Lower lobe of right lung (tissue), 2 donors: ENCODE measurements at regions not wholly inside any gene's neighbourhood (a gene's known extent, or its start where the extent isn't known, plus 50 kb on each side); places are given as distances from the start of the nearest gene placed in this dataset. TPM values are rescaled to one million over a fixed set of nuclear protein-coding genes. Genes with fewer than 3 reads are reported as not detected.

Experiments used
- ATAC-seq, 2 donors: fragments of 200-7000 bp; cut with Tn5 transposase; one replicate each; pipeline ENCODE4 v1.9.1; 2020 to 2022; ENCODE audit warnings: mild to moderate bottlenecking in 2 of 2, moderate library complexity in 2 of 2
- DNase-seq: peaks from one replicate; pipeline ENCODE4 v3.0.0-alpha.2; 2020
- H3K27ac ChIP-seq: fragments of 200-600 bp; one replicate; pipeline ENCODE4 v1.8.0; 2022
- H3K27me3 ChIP-seq: fragments of 200-600 bp; one replicate; pipeline ENCODE4 v1.8.0; 2022; ENCODE audit warnings: low read depth
- H3K36me3 ChIP-seq: fragments of 200-600 bp; one replicate; pipeline ENCODE4 v1.8.0; 2022; ENCODE audit warnings: mild to moderate bottlenecking
- H3K4me1 ChIP-seq: fragments of 200-600 bp; one replicate; pipeline ENCODE4 v1.8.0; 2022
- H3K4me3 ChIP-seq: fragments of 200-600 bp; one replicate; pipeline ENCODE4 v1.8.0; 2022; ENCODE audit warnings: mild to moderate bottlenecking
- H3K9me3 ChIP-seq: fragments of 200-600 bp; one replicate; pipeline ENCODE4 v1.8.0; 2022
- CTCF ChIP-seq: fragments of 200-600 bp; IDR thresholded peaks from one replicate; pipeline ENCODE4 v1.8.0; 2022; ENCODE audit warnings: antibody characterized with exemption, mild to moderate bottlenecking
- intact Hi-C: fragments of 100-400 bp; cut with DNase I; formaldehyde crosslinking; loops from one replicate; pipeline ENCODE4 v1.11.0; 2022
- microRNA-seq: library from miRNA; unstranded; fragments of <30 nt; microRNA quantifications from one replicate; pipeline ENCODE4 v1.2.0, GENCODE V29; 2020; ENCODE audit warnings: borderline number of aligned reads
- donor health status: DM: no; HTN: yes; CAD: no; lungs with severe emphysema.

GRCh38 chr4:182192511-182193181, 50.6 kb upstream of the TENM3 start:
- TF ChIP-seq CTCF = no peak
- no peaks in the 10 kb centered on the region for H3K36me3 ChIP-seq
- DNase-seq = no peak
- no peak for ATAC-seq
- no peak overlapping the region for H3K27ac ChIP-seq
- no peaks in the 10 kb centered on the region for H3K9me3 ChIP-seq
- no peak overlapping the region for H3K4me3 ChIP-seq
- intact Hi-C loops = no loop called here
- no peaks in the 10 kb centered on the region for H3K27me3 ChIP-seq
- no peaks in the 10 kb centered on the region for H3K4me1 ChIP-seq

- intact Hi-C loops = no loop called here
- no peak for DNase-seq
- no peak for TF ChIP-seq CTCF
- H3K9me3 ChIP-seq = no peaks in the 10 kb centered on the region
- no peak for ATAC-seq
- no peaks in the 10 kb centered on the region for H3K27me3 ChIP-seq
- no peaks in the 10 kb centered on the region for H3K36me3 ChIP-seq
- no peak overlapping the region for H3K4me3 ChIP-seq
- no peaks in the 10 kb centered on the region for H3K4me1 ChIP-seq
- H3K27ac ChIP-seq = no peak overlapping the region
Observed at GRCh38 chr4:182193311-182193710, 49.9 kb upstream of the TENM3 start.

Small RNA genes lying in the stretch of these regions (microRNA-seq; reads per million reads assigned to microRNA genes)
- not detected for gene MIR1305
